ENCODE measurements at regions not wholly inside any gene's neighbourhood (a gene's known extent, or its start where the extent isn't known, plus 50 kb on each side); places are given as distances from the start of the nearest gene placed in this dataset.

- TF ChIP-seq CTCF (IDR thresholded peaks at IDR 0.05), result no peak
- no peak for TF ChIP-seq POLR2A (IDR thresholded peaks at IDR 0.05)
Observed at GRCh38 chr2:51780353-51780752, 748.4 kb upstream of the NRXN1 start.

Measured in right lobe of liver (tissue), 4 donors.